Hematopoietic multipotent progenitor cell treated with erythropoietin and hydrocortisone succinate and interleukin-3 and kit ligand, for 6 days (in vitro differentiated cells): ENCODE measurements at regions not wholly inside any gene's neighbourhood (a gene's known extent, or its start where the extent isn't known, plus 50 kb on each side); places are given as distances from the start of the nearest gene placed in this dataset.

ENCODE experiments used
- DNase-seq: peaks from one replicate; pipeline ENCODE4 v3.0.0-alpha.2; 2015

DNA sequence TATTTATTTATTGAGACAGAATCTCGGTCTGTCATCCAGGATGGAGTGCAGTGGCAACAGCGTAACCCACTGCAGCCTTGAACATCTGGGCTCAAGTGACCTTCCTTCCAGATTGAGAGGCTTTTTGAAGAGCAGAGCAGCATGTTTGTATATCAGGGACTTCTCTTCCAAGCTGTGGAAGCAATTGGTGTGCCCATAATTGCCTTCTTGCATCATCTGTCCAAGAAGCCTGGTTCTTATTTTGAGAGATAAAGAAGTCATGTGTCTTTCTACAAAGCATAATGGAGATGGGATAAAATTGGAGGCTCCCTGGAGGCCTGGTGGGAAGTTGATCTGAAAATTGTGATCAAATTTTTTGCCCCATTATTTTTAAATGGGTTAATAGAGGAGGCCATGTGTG lies 183.8 kb upstream of the MCTP2 start:
- no peak for DNase-seq

DNA sequence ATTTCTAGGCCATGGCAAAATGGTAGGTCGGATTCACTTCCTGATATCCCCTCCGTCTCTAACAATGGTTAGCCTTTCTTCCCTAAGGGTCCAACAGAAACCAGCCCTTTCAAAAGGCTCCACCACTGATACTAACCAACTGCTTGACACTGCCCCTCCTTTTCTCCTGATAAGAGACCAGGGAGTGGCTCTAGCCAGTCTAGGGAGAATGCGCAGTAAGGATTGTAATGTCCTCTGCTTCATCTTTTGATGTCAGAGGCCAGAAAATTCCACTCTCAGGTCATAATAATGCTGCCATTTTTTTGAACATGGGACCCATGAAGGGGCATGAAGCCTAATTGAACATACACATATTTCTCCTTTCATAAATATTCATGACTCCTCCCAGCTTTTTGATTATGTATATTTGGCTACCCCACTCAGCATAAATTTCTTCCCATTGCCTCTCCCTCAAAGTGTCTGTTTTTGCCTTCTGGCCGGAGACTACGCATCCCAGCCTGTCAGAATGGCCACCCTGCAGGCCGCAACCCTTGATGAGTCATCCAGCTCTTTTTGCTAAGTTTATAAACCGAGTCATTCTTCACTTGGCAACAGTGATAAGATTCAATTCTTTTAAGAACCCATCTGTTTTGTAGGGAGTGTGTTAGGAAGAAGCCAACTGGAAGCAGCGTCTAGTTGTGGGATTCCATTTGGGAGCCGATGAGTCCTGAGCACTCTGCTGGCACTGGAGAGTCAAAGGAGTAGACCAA lies 189.0 kb upstream of the MCTP2 start:
- DNase-seq = no peak

- no peak for DNase-seq
Measured at GRCh38 chr15:94041746-94042145, 189.6 kb upstream of the MCTP2 start.

GRCh38 chr15:94040541-94041248 lies 190.7 kb upstream of the MCTP2 start:
- no peak for DNase-seq

- no peak for DNase-seq
Measured at GRCh38 chr15:94036156-94036555, 195.2 kb upstream of the MCTP2 start.

DNA sequence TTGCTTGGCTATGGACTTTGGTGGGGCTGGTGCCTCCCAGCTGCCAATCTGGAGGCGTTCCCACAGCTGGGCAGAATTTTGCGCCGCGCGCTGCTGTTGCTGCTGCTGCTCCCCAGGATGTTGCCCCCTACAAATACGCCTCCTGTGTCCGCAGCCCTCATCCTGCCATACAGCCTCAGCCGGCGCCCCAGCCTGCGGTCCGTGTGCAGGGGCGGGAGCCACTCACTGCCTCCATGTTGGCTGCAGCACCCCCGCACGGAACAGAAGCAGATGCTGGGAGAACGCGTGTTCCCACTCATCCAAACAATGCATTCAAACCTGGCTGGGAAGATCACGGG lies 197.7 kb upstream of the MCTP2 start:
- DNase-seq = no peak

- DNase-seq = no peak
Measured at GRCh38 chr15:94033014-94033682, 198.2 kb upstream of the MCTP2 start.

GRCh38 chr15:94032571-94032970 lies 198.8 kb upstream of the MCTP2 start:
- no peak for DNase-seq

DNA sequence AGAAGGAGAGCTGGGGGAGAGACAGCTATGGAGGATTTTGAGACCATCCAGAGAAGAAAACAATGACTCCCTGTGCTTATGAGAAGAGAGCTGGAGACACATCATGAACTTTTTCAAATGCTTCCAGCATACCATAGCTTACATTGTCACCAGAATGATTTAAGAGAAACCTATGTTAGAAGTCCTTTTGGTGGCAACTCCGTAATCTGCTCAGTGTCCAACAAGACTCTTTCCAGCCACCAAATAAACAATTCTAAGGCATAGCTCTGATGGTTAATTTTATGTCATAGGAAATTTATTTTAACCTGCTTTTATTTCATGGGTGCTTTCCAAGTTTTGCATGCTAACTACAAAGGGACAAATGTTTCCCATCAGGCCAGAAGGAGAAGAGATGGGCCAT lies 200.3 kb upstream of the MCTP2 start:
- no peak for DNase-seq

- no peak for DNase-seq
Measured at GRCh38 chr15:94029495-94029894, 201.9 kb upstream of the MCTP2 start.

- no peak for DNase-seq
Measured at GRCh38 chr15:94028809-94029208, 202.6 kb upstream of the MCTP2 start.

GRCh38 chr15:94028121-94028520 lies 203.2 kb upstream of the MCTP2 start:
- no peak for DNase-seq

- DNase-seq = no peak
Measured at GRCh38 chr15:94027581-94027980, 203.8 kb upstream of the MCTP2 start.

- DNase-seq = no peak
Measured at GRCh38 chr15:94026458-94027304, 204.7 kb upstream of the MCTP2 start.

DNA sequence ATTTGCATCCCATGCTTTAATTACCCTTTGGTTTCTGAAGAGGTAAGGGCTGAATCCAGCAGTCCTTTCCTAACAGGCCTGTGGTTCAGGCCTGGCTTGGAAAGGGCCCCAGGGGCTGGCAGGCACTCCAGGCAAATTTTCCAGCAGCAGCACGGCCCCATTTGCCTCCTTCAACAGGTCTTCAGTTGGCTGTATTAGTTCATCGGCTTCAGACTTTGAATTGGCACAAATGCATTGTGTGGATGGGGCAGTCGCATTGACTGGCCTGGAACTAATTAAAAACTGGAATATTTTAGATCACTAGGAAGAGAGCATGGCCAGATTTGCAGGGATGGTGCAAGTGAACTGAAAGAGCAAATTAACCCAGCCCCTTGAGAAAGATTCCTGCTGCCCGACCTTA lies 207.8 kb upstream of the MCTP2 start:
- no peak for DNase-seq

DNA sequence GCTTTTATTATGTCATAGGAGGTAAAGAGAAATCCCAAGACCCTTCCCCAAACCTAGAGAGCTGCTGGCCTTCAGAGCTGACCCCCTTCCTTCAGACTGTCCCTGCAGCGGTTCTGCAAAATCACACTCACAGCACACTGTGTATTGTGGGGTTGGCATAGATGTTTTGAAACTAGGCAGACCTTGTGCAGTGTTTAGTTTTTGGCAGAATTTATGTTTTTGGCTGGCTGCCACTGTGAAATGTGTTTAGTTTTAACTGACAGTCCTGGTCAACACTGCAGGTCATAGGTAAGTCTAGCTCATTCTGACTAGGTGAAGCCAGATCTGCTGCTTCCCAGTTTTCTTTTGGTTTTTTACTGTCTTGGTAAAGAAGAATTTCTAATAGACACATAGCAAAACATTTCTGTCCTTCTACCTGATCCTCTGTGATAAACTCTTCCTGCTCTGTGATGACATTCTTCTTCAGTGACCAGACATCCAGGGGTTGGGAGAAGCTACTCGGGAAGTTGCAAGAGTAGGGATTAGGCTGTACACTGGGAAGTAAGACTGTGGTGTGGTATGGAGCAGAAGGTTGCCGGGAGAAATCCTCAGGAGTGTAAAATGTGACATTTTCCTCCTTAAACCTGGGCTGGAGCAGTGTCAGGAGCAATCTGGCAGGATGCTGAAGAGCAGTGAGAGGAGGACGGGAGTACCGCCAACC lies 209.6 kb upstream of the MCTP2 start:
- DNase-seq = no peak

DNA sequence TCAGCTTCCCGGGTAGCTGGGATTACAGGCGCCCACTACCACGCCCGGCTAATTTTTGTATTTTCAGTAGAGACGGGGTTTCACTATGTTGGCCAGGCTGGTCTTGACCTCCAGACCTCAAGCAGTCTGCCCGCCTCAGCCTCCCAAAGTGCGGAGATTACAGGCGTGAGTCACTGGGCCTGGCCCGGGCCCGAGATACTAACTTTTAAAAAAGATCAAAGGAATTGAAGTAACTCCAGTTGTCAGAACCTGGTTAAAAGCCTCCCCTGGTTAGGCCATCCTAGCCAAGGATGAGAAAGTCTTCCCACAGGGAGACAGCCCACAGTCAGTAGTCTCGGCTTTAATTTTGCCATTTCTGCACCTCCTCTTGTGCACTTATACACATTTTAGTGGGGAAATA lies 212.3 kb upstream of the MCTP2 start:
- no peak for DNase-seq

DNA sequence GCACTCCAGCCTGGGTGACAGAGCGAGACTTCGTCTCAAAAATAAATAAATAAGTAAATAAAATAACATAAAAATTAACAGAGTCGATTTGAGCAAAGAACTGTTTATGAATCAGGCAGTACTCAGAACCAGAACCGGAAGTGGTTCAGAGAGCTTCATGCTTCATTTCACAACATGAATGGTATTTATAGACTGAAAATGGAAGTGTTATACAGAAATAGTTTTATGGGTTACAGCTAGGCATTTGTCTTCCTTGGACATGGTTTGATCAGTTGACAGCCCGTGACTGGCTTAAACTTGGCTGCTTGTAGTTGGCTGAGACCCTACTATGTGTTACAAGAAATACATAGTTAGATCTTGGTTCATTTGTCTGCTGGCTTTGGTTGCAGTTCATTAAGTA lies 216.0 kb upstream of the MCTP2 start:
- no peak for DNase-seq

DNA sequence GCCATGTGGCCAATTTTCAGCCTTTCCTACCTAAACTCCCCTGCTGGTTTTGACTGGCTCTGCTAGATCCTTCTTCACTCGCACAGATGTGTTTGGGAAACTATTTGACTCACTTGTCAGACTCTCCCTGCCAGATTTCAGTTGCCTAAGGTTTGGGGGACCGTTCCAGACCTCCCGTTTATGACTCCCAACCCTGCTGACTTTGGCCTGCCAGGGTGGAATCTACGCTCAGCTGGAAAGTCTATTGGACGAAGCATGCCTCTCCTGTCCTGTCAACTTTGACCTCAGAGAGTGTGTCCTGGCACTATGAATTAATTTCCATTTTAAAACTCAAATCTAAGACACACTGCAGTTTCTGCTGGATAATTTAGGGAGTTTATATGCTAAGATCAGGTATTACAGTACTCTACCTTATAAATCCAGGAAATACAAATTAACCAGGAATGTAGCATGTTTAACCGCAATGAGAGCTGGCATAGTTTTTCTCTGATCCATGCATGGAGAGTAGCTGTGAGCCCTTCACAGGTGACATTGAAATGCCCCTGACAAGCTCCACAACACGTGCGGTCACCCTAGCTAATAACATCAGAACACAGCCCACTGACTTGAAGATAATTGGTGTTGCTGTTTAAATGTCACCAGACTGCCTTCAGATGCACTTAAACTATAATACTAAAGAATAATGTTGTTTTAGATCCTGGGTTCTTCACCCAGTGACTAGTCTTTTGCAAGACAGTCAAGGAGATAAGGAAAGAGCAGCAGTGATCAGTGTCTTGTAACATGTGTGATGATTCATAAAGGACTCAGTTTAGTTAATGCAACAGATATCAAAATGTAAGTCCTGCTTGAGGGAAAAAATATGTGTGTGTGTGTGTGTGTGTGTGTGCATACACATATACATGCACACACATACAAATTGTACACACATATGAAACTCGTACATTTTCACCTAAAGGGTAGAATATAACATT lies 223.0 kb upstream of the MCTP2 start:
- DNase-seq = no peak

DNA sequence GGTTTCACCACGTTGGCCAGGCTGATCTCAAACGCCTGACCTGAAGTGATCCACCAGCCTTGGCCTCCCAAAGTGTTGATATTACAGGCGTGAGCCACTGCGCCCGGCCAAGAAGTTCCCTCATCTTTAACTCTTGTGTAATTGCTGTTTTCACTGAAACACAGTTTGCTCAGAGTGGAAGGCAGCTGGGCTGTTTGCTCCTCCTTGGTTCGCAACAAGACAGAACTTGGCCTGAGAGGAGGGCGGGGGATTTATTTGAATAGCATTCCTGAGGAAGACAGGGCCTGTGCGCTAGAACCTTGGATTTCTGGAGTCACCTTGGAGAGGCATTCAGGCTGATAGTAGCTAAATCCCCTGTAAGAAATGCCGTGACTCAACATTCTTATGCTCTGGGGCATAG lies 226.7 kb upstream of the MCTP2 start:
- no peak for DNase-seq

GRCh38 chr15:94002041-94002440 lies 229.3 kb upstream of the MCTP2 start:
- no peak for DNase-seq
